ENCODE measurements at regions not wholly inside any gene's neighbourhood (a gene's known extent, or its start where the extent isn't known, plus 50 kb on each side); places are given as distances from the start of the nearest gene placed in this dataset.

GRCh38 chr9:106622164-106622487 is 240.8 kb upstream of the ZNF462 start:
- Mint-ChIP-seq H3K36me3 (no peaks in the 10 kb centered on the region), H3K27me3 (ENCODE audit: low read depth) (peaks cover 6% of the 10 kb centered on the region), H3K4me3 (no peak overlapping the region), H3K27ac (no peak overlapping the region), H3K4me1 (peaks cover 35% of the 10 kb centered on the region), H3K9me3 (no peaks in the 10 kb centered on the region)
- no peak for ATAC-seq
- TF ChIP-seq TCF7 (CRISPR knock-in tag; IDR thresholded peaks at IDR 0.05; ENCODE audit: low read depth) (no peak), NR2C2 (CRISPR knock-in tag; IDR thresholded peaks at IDR 0.05) (no peak), FOXP4 (CRISPR knock-in tag; IDR thresholded peaks at IDR 0.05) (no peak), GTF2I (CRISPR knock-in tag; conservative IDR thresholded peaks at IDR 0.05) (no peak), RELA (CRISPR knock-in tag; IDR thresholded peaks at IDR 0.05; ENCODE audit: borderline replicate concordance) (no peak), CDX4 (CRISPR knock-in tag; IDR thresholded peaks at IDR 0.05; ENCODE audit: borderline replicate concordance) (no peak), ERG (CRISPR knock-in tag; IDR thresholded peaks at IDR 0.05) (no peak), SMAD4 (CRISPR knock-in tag; IDR thresholded peaks at IDR 0.05) (no peak), GRHL2 (CRISPR knock-in tag; IDR thresholded peaks at IDR 0.05; ENCODE audit: insufficient replicate concordance, severe bottlenecking) (no peak), ZNF423 (CRISPR knock-in tag; IDR thresholded peaks at IDR 0.05) (no peak), MYBL2 (CRISPR knock-in tag; IDR thresholded peaks at IDR 0.05) (no peak), ETV6 (CRISPR knock-in tag; IDR thresholded peaks at IDR 0.05) (no peak), USF2 (CRISPR knock-in tag; IDR thresholded peaks at IDR 0.05) (no peak), CREB1 (CRISPR knock-in tag; IDR thresholded peaks at IDR 0.05) (no peak), TEAD1 (CRISPR knock-in tag; IDR thresholded peaks at IDR 0.05) (no peak), NFYB (CRISPR knock-in tag; conservative IDR thresholded peaks at IDR 0.05; ENCODE audit: low read depth) (no peak), AR (CRISPR knock-in tag; IDR thresholded peaks at IDR 0.05) (no peak)
- ChIA-PET CTCF (interaction anchor here (2.2 kb wide), 1 partner anchor 337 kb away, joined by 10 read pairs; no protein-coding TSS in a partner anchor), POLR2A (no interaction called here)
- DNase-seq (ENCODE audit: low spot score) = no peak

- CTCF ChIA-PET = no interaction called here
- DNase-seq (ENCODE audit: low spot score) (no peak), ATAC-seq (no peak)
- Mint-ChIP-seq H3K9me3 (no peaks in the 10 kb centered on the region), H3K27ac (no peak overlapping the region), H3K36me3 (no peaks in the 10 kb centered on the region), H3K27me3 (ENCODE audit: low read depth) (peaks cover 6% of the 10 kb centered on the region), H3K4me1 (peaks cover 32% of the 10 kb centered on the region), H3K4me3 (no peak overlapping the region)
- TF ChIP-seq NR2C2 (CRISPR knock-in tag; IDR thresholded peaks at IDR 0.05) = no peak
- POLR2A ChIA-PET = no interaction called here
Observed at GRCh38 chr9:106623558-106623957, 239.4 kb upstream of the ZNF462 start.

Data from WTC11 (cell line).